PC-3 (cell line): ENCODE measurements at regions not wholly inside any gene's neighbourhood (a gene's known extent, or its start where the extent isn't known, plus 50 kb on each side); places are given as distances from the start of the nearest gene placed in this dataset.

ENCODE experiments used
- ATAC-seq: fragments of 200-7000 bp; cut with Tn5 transposase; 2 replicates; pipeline ENCODE4 v1.9.1; 2020; ENCODE audit warnings: mild to moderate bottlenecking, moderate library complexity
- BruUV-seq: library from RNA; stranded (reverse); fragments of 400-500 nt; replicated peaks from 2 replicates; lab custom pipeline; 2021; lab: Mats Ljungman, UMichigan
- CTCF ChIA-PET: fragments of 300-600 bp; sonication (Branson Sonifier 250); formaldehyde crosslinking; loops from one replicate; lab custom pipeline; 2022; ENCODE audit warnings: antibody characterized with exemption; lab: Charles Lee
- POLR2A ChIA-PET: fragments of 300-600 bp; sonication (Branson Sonifier 250); formaldehyde crosslinking; loops from one replicate; lab custom pipeline; 2022; ENCODE audit warnings: antibody characterized with exemption; ENCODE audit not compliant: unreplicated experiment; lab: Charles Lee
- DNase-seq: peaks from one replicate; pipeline ENCODE4 v3.0.0-alpha.2; 2015
- H2AFZ ChIP-seq: fragments of 300-600 bp; sonication (generic); 2 replicates; pipeline ENCODE4 v1.6.0; 2016; ENCODE audit warnings: antibody characterized with exemption, low read length
- H3F3A ChIP-seq: fragments of 300-600 bp; sonication (generic); one replicate; pipeline ENCODE4 v1.6.0; 2017; ENCODE audit warnings: antibody characterized with exemption, low read length, control low read depth, mild to moderate bottlenecking; ENCODE audit not compliant: unreplicated experiment
- H3K27ac ChIP-seq: fragments of 300-600 bp; sonication (generic); 2 replicates; pipeline ENCODE4 v1.5.1; 2016; ENCODE audit warnings: mild to moderate bottlenecking, low read length
- H3K27me3 ChIP-seq: fragments of 300-600 bp; sonication (generic); 2 replicates; pipeline ENCODE4 v1.6.1; 2016; ENCODE audit warnings: low read length, mixed read lengths
- H3K36me3 ChIP-seq: fragments of 300-600 bp; sonication (generic); 2 replicates; pipeline ENCODE4 v1.6.1; 2016; ENCODE audit warnings: low read depth, mixed run types, low read length, mixed read lengths
- H3K4me1 ChIP-seq: fragments of 300-600 bp; sonication (generic); 2 replicates; pipeline ENCODE4 v1.5.1; 2016; ENCODE audit warnings: low read length; ENCODE audit not compliant: insufficient read depth
- H3K4me2 ChIP-seq: fragments of 300-600 bp; sonication (generic); 2 replicates; pipeline ENCODE4 v1.6.0; 2016; ENCODE audit warnings: low read length
- H3K4me3 ChIP-seq: fragments of 300-600 bp; sonication (generic); 2 replicates; pipeline ENCODE4 v1.5.1; 2016; ENCODE audit warnings: mild to moderate bottlenecking, low read length, mixed read lengths
- H3K79me2 ChIP-seq: fragments of 300-600 bp; sonication (generic); 2 replicates; pipeline ENCODE4 v1.6.1; 2017; ENCODE audit warnings: low read length, mixed read lengths
- H3K9ac ChIP-seq: fragments of 300-600 bp; sonication (generic); 2 replicates; pipeline ENCODE4 v1.6.0; 2016; ENCODE audit warnings: mild to moderate bottlenecking, low read length
- H3K9me2 ChIP-seq: fragments of 300-600 bp; sonication (generic); replicated peaks from 2 replicates; pipeline ENCODE4 v1.6.1; 2016; ENCODE audit warnings: mixed run types, low read length, mixed read lengths
- H3K9me3 ChIP-seq: fragments of 300-600 bp; sonication (generic); 2 replicates; pipeline ENCODE4 v1.6.1; 2016; ENCODE audit warnings: low read length, mixed read lengths
- H4K20me1 ChIP-seq: fragments of 300-600 bp; sonication (generic); 2 replicates; pipeline ENCODE4 v1.6.1; 2016; ENCODE audit warnings: low read length, mixed read lengths
- EZH2 ChIP-seq: fragments of 300-600 bp; sonication (generic); IDR thresholded peaks from one replicate; pipeline ENCODE4 v1.6.1; 2017; ENCODE audit warnings: antibody characterized with exemption, mild to moderate bottlenecking, low read length; ENCODE audit not compliant: unreplicated experiment
- EZH2phosphoT487 ChIP-seq: fragments of 300-600 bp; sonication (generic); IDR thresholded peaks from 2 replicates; pipeline ENCODE4 v1.6.1; 2018; ENCODE audit warnings: mild to moderate bottlenecking, antibody characterized with exemption, low read length, borderline replicate concordance
- intact Hi-C: fragments of 100-400 bp; cut with micrococcal nuclease; formaldehyde crosslinking; loops from 2 replicates; pipeline ENCODE4 v1.9.0; 2023
- TF ChIP-seq, protein P1 (sequence below): fragments of 300-600 bp; sonication (generic); conservative IDR thresholded peaks from 2 replicates; pipeline ENCODE4 v1.5.1; 2017; ENCODE audit warnings: antibody characterized with exemption, low read depth, mild to moderate bottlenecking, low read length

GRCh38 chr13:34076943-34077703 is 259.2 kb downstream of the RFC3 start:
- CTCF ChIA-PET, result interaction anchor here (0.6 to 1.0 kb wide), 3 partner anchors 108 to 315 kb away, joined by 6 to 11 read pairs (median 6); no protein-coding TSS in a partner anchor

DNA sequence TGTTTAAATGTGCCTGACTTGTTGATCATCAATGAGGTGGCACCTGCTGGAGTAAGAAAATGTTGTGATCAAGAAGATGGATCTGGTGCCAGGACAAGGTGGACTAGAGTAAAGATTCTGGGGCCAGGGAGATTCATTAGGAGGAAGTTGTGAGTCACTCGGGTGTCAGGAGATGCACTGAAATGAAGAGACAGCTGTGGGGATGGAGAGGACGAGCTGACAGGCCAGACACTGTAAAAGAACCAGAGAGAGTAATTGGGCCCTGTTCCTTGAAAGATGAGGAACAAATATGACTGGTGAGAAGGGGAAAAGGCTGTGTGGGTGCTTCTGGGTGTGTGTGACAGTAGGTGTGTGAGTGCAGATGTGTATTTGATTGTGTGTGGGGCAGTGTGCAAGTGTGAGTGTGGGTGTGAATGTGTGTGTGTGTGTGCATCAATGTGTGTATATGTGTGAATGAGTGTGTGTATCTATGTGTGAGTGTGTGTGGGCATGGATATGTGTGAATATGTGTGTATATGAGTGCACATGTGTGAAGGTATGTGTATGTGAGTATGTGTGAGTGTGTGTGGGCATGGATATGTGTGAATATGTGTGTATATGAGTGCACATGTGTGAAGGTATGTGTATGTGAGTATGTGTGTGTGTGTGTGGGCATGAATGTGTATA is 260.5 kb downstream of the RFC3 start:
- H3K9ac ChIP-seq, result no peak overlapping the region
- H3K27ac ChIP-seq, result no peak overlapping the region
- no peak for ATAC-seq
- ChIA-PET CTCF (no interaction called here), POLR2A (interaction anchor here (0.7 kb wide), 1 partner anchor 1723 kb away, joined by 3 read pairs; no protein-coding TSS in a partner anchor)
- no peaks in the 10 kb centered on the region for H3K79me2 ChIP-seq
- DNase-seq, result no peak
- H3K36me3 ChIP-seq, result no peaks in the 10 kb centered on the region
- intact Hi-C loops, result loop anchor here (5.0 kb wide), 3 partner anchors 79 to 1079 kb away; no protein-coding TSS in a partner anchor
- no peaks in the 10 kb centered on the region for H3K9me2 ChIP-seq
- TF ChIP-seq EZH2, result no peak
- TF ChIP-seq, protein P1, sequence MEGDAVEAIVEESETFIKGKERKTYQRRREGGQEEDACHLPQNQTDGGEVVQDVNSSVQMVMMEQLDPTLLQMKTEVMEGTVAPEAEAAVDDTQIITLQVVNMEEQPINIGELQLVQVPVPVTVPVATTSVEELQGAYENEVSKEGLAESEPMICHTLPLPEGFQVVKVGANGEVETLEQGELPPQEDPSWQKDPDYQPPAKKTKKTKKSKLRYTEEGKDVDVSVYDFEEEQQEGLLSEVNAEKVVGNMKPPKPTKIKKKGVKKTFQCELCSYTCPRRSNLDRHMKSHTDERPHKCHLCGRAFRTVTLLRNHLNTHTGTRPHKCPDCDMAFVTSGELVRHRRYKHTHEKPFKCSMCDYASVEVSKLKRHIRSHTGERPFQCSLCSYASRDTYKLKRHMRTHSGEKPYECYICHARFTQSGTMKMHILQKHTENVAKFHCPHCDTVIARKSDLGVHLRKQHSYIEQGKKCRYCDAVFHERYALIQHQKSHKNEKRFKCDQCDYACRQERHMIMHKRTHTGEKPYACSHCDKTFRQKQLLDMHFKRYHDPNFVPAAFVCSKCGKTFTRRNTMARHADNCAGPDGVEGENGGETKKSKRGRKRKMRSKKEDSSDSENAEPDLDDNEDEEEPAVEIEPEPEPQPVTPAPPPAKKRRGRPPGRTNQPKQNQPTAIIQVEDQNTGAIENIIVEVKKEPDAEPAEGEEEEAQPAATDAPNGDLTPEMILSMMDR, result no peak
- no peak for TF ChIP-seq EZH2phosphoT487
- peaks cover 18% of the 10 kb centered on the region for H3K4me1 ChIP-seq
- H3K9me3 ChIP-seq, result 0 out of 2 replicates have a peak, but pooled peaks cover 6% of the 10 kb centered on the region
- H3K27me3 ChIP-seq, result no peaks in the 10 kb centered on the region
- H3F3A ChIP-seq, result no peaks in the 10 kb centered on the region
- H3K4me2 ChIP-seq, result no peak overlapping the region
- no peak overlapping the region for H2AFZ ChIP-seq
- no peak overlapping the region for H3K4me3 ChIP-seq
- no TSS peak for BruUV-seq
- H4K20me1 ChIP-seq, result no peaks in the 10 kb centered on the region

More at GRCh38 chr13:34076943-34077703, 259.2 kb downstream of the RFC3 start:
- Histone ChIP-seq H3K4me2 (peak overlapping the region; percentile 51; the same call in 1 of the 2 replicates), H2AFZ (peak overlapping the region; percentile 33; the same call in 1 of the 2 replicates), H3K79me2 (no peaks in the 10 kb centered on the region), H3K27ac (peak overlapping the region; percentile 77), H3F3A (no peaks in the 10 kb centered on the region), H4K20me1 (no peaks in the 10 kb centered on the region), H3K36me3 (no peaks in the 10 kb centered on the region), H3K9me2 (no peaks in the 10 kb centered on the region), H3K4me1 (peaks cover 18% of the 10 kb centered on the region), H3K9me3 (0 out of 2 replicates have a peak, but pooled peaks cover 6% of the 10 kb centered on the region), H3K4me3 (no peak overlapping the region), H3K9ac (peak overlapping the region; percentile 20; the same call in 1 of the 2 replicates), H3K27me3 (no peaks in the 10 kb centered on the region)
- POLR2A ChIA-PET, result interaction anchor here (0.6 kb wide), 2 partner anchors 14 to 39 kb away, joined by 3 to 5 read pairs; no protein-coding TSS in a partner anchor
- no TSS peak for BruUV-seq
- TF ChIP-seq EZH2phosphoT487, result no peak
- TF ChIP-seq, protein P1, result peak; percentile 81
- TF ChIP-seq EZH2, result no peak
- peak; percentile 48 for DNase-seq
- intact Hi-C loops, result loop anchor here (1.0 to 5.0 kb wide), 7 partner anchors 76 to 1080 kb away; no protein-coding TSS in a partner anchor
- ATAC-seq, result peak; percentile 77
